Lower leg skin (tissue), 3 donors: ENCODE measurements at regions not wholly inside any gene's neighbourhood (a gene's known extent, or its start where the extent isn't known, plus 50 kb on each side); places are given as distances from the start of the nearest gene placed in this dataset.

Experiments
- CTCF ChIP-seq, 3 donors: fragments of 450-650 bp; IDR thresholded peaks; one replicate each; pipeline ENCODE4 v1.5.1; 2016; ENCODE audit warnings: antibody characterized with exemption in 3 of 3, mild to moderate bottlenecking in 3 of 3, moderate library complexity in 2 of 3
- POLR2A ChIP-seq, 2 donors: fragments of 450-650 bp; IDR thresholded peaks; one replicate each; pipeline ENCODE4 v1.6.1; 2016 to 2017; ENCODE audit warnings: antibody characterized with exemption in 2 of 2, mild to moderate bottlenecking in 1 of 2, moderate library complexity in 1 of 2

DNA sequence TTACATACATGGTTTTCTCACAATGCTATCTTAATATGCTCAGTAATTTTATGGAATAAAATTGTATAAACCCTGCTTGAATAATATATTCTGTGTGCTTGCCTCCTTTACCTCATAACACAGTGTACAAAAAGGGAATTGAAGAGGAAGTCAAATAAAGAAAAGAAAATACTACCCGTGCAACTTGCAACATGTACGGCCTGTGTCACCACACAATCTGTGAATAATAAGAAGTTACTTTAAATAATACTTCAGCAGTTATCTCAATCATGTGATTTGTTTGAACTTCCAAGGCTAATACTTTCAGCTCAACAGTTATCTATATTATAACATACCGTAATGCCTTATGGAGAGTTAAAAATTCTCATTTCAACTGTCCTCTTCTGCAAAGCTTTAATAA is 58.1 kb upstream of the SATB1 start:
- no peak for TF ChIP-seq CTCF (IDR thresholded peaks at IDR 0.05)
- no peak for TF ChIP-seq POLR2A (IDR thresholded peaks at IDR 0.05)
